Esophagus squamous epithelium (tissue), 5 donors: ENCODE measurements at regions not wholly inside any gene's neighbourhood (a gene's known extent, or its start where the extent isn't known, plus 50 kb on each side); places are given as distances from the start of the nearest gene placed in this dataset.
A peak's percentile ranks its signal among the peaks of the same experiment; 100 is the strongest.

Experiments used
- DNase-seq: peaks from one replicate; lab custom pipeline; 2025; lab: John Stamatoyannopoulos, UW
- H3K27ac ChIP-seq, 4 donors: fragments of 200-600 bp; sonication (generic); one replicate each; pipeline ENCODE4 v1.5.1; 2016 to 2019; ENCODE audit warnings: mild to moderate bottlenecking in 1 of 4
- H3K27me3 ChIP-seq, 4 donors: fragments of 200-600 bp; sonication (generic); 1 replicate in 3 of 4; 2 replicates in 1 of 4; pipeline versions ENCODE4 v1.5.1 to v1.6.0; 2017 to 2021; ENCODE audit warnings: antibody characterized with exemption in 1 of 4
- H3K36me3 ChIP-seq, 3 donors: fragments of 200-600 bp; sonication (generic); one replicate each; pipeline ENCODE4 v1.5.1; 2016 to 2019
- H3K4me1 ChIP-seq, 3 donors: fragments of 200-600 bp; sonication (generic); one replicate each; pipeline ENCODE4 v1.5.1; 2017 to 2019
- H3K4me3 ChIP-seq, 4 donors: fragments of 200-600 bp; sonication (generic); 1 replicate in 3 of 4; 2 replicates in 1 of 4; pipeline ENCODE4 v1.5.1; 2016 to 2019; ENCODE audit warnings: mild to moderate bottlenecking in 2 of 4, moderate library complexity in 1 of 4
- H3K9me3 ChIP-seq, 3 donors: fragments of 200-600 bp; sonication (generic); one replicate each; pipeline ENCODE4 v1.5.1; 2016 to 2019
- POLR2A ChIP-seq, 4 donors: fragments of 450-650 bp; IDR thresholded peaks; one replicate each; pipeline ENCODE4 v1.6.1; 2017; ENCODE audit warnings: antibody characterized with exemption in 4 of 4, mild to moderate bottlenecking in 4 of 4, moderate library complexity in 3 of 4
- WGBS, 2 donors: methylation state at CpG; one replicate each; pipeline ENCODE4 v1.1.5; 2018; 5-methylcytosine and 5-hydroxymethylcytosine counted together
- intact Hi-C: fragments of 100-400 bp; cut with DNase I; formaldehyde crosslinking; loops from one replicate; pipeline ENCODE4 v1.15.0; 2022
- TF ChIP-seq, protein P1 (sequence below), 6 experiments: fragments of 450-650 bp in 4 of 6; fragments of 200-600 bp in 2 of 6; sonication (generic) in 2 of 6; IDR thresholded peaks; one replicate each; pipeline ENCODE4 v1.5.1; 2016 to 2019; ENCODE audit warnings: antibody characterized with exemption in 6 of 6, mild to moderate bottlenecking in 4 of 6, moderate library complexity in 4 of 6
- donor health status: DM: yes; HTN: yes; CAD: no.

DNA sequence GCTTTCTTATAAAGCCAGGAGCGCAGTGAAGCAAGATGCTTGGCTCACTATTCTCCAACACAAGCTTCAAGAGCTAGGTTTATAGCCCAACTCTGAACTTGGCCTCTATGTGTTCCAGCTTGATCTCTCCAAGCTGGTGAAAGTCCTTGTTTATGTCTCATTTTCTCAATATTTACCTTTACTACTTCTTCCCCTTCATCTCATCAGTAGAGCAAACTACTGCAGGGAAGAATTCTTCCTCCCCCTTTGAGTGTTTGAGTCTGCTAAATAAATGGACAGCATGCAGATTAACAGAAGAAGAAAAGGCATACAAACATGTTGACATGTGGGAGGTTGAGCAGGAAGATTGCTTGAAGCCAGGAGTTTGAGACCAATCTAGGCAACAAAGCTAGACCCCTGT lies 460.7 kb downstream of the ZNF608 start:
- Histone ChIP-seq H3K36me3 (no peaks in the 10 kb centered on the region), H3K27ac (no peak overlapping the region), H3K27me3 (peaks cover 0 to 4% (median 0%) of the 10 kb centered on the region in 4 donors), H3K4me3 (no peak overlapping the region), H3K4me1 (peaks cover 15 to 40% (median 20%) of the 10 kb centered on the region in 3 donors), H3K9me3 (no peaks in the 10 kb centered on the region)
- WGBS, 2 donors, result 67 to 81% methylated on average over 1 of the region's 1 CpG
- DNase-seq, result no peak
- intact Hi-C loops, result no loop called here
- TF ChIP-seq, protein P1, sequence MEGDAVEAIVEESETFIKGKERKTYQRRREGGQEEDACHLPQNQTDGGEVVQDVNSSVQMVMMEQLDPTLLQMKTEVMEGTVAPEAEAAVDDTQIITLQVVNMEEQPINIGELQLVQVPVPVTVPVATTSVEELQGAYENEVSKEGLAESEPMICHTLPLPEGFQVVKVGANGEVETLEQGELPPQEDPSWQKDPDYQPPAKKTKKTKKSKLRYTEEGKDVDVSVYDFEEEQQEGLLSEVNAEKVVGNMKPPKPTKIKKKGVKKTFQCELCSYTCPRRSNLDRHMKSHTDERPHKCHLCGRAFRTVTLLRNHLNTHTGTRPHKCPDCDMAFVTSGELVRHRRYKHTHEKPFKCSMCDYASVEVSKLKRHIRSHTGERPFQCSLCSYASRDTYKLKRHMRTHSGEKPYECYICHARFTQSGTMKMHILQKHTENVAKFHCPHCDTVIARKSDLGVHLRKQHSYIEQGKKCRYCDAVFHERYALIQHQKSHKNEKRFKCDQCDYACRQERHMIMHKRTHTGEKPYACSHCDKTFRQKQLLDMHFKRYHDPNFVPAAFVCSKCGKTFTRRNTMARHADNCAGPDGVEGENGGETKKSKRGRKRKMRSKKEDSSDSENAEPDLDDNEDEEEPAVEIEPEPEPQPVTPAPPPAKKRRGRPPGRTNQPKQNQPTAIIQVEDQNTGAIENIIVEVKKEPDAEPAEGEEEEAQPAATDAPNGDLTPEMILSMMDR (IDR thresholded peaks at IDR 0.05), result no peak
- no peak for TF ChIP-seq POLR2A (IDR thresholded peaks at IDR 0.05)

DNA sequence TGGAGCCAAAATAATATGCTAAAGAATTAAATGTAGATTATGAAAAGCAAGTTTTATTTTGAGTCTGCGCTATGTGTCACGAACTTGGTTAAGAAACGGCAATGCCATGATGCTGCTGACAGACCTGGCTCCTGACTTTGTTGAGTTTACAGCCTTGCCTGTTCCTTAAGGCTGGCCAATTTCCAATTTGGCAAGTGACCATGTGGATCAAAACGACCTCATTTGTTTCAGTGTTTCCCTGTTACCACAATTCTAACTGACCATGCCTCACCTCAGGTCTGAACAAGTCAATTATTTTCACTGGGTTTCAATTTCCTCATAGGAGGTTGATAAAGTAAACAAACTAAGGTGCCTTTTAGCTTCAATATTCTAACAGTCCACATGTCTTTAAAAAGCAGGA lies 461.4 kb downstream of the ZNF608 start:
- H3K36me3 ChIP-seq, result no peaks in the 10 kb centered on the region
- H3K27me3 ChIP-seq, result peaks cover 0 to 4% (median 0%) of the 10 kb centered on the region in 4 donors
- intact Hi-C loops, result no loop called here
- no peak for DNase-seq
- no peaks in the 10 kb centered on the region for H3K9me3 ChIP-seq
- TF ChIP-seq, protein P1 (IDR thresholded peaks at IDR 0.05), result no peak
- TF ChIP-seq POLR2A (IDR thresholded peaks at IDR 0.05), result no peak
- H3K27ac ChIP-seq, result no peak overlapping the region
- H3K4me1 ChIP-seq, result peaks cover 14 to 40% (median 17%) of the 10 kb centered on the region in 3 donors
- WGBS, 2 donors, result 46 to 50% methylated on average over 4 of the region's 4 CpGs
- H3K4me3 ChIP-seq, result no peak overlapping the region

DNA sequence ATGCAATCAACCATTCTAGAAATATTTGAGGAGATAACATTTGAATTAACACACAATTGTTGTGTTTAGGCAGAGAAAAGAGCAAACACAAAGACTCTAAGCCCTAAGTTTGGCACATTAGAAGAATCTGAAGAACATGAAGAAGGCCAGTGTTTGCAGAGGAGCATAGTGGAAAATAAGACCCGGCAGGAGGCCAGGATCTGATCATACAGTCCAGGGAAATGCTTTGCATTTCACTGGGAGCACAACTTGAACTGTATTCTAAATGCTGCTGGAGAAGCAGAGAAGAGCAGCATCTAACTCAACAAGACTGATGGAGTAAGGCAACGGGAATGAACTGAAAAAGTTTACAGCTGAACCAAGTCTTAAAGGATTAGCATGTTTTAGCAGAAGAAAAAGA lies 463.4 kb downstream of the ZNF608 start:
- Histone ChIP-seq H3K27ac (no peak overlapping the region), H3K4me1 (peaks cover 4 to 42% (median 7%) of the 10 kb centered on the region in 3 donors), H3K4me3 (no peak overlapping the region), H3K36me3 (no peaks in the 10 kb centered on the region), H3K27me3 (peaks cover 0 to 4% (median 0%) of the 10 kb centered on the region in 4 donors), H3K9me3 (no peaks in the 10 kb centered on the region)
- intact Hi-C loops, result no loop called here
- no peak for DNase-seq
- TF ChIP-seq, protein P1 (IDR thresholded peaks at IDR 0.05), result no peak
- no peak for TF ChIP-seq POLR2A (IDR thresholded peaks at IDR 0.05)
- 36 to 59% methylated on average over 2 of the region's 2 CpGs for WGBS, 2 donors

DNA sequence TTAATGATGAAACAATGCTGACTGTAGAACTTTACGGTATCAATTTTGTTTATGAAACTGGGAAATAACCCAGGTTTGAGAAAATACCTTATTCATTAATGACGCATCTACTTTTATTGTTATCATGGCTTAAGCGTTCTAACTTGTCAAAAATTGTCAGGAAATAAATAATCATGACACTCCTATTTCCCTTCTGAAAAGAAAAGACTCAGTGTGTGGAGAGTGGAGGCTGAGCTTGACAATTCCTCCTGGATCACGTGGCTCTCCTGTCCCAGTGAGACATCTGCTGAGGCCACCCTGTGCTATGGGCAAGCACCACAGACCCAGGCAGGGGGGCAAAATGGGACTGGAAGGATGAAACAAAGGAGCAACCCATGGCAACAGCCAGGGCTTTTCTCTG lies 466.4 kb downstream of the ZNF608 start:
- H3K27me3 ChIP-seq, result no peaks in the 10 kb centered on the region
- TF ChIP-seq, protein P1 (IDR thresholded peaks at IDR 0.05), result no peak
- TF ChIP-seq POLR2A (IDR thresholded peaks at IDR 0.05), result no peak
- H3K4me1 ChIP-seq, result peaks cover 0 to 39% (median 3%) of the 10 kb centered on the region in 3 donors
- H3K9me3 ChIP-seq, result no peaks in the 10 kb centered on the region
- no peak overlapping the region for H3K4me3 ChIP-seq
- no peaks in the 10 kb centered on the region for H3K36me3 ChIP-seq
- DNase-seq, result no peak
- 43 to 59% methylated on average over 4 of the region's 4 CpGs for WGBS, 2 donors
- intact Hi-C loops, result no loop called here
- peak overlapping the region in 1 of 4 donors; percentile 34 for H3K27ac ChIP-seq

DNA sequence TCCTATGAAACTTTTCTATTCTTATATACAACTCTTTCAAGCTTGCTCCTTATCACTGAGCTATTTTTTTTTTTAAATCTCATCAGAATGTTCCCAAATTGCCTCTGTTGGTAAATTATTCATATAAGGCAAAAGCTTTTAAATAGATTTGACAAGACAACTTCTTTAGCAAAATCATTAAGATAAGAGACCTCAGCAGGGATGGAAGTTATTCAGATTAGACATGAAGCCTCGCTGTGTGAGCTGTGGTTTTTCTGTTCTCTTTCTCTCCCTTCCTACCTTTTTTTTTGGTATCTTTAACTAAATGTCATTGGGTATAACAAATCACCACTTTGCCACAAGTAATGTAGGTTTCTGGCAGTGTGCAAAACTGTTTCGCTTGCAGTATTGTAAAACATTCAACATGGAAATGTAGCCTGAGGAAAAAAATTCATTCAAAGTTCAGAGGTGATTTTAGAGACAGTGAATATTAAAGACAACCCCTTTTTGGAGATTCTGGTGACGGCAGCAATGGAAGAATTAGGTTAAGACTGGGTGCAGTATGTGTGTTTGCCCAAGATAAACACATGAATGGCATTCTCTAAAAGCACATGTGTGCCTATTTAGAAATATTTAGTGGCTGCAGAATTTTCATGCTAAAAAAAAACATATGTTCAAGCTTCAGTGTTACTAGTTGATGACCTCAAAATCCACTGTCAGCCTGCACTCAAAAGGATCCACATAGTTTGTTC lies 467.1 kb downstream of the ZNF608 start:
- TF ChIP-seq POLR2A (IDR thresholded peaks at IDR 0.05), result no peak
- TF ChIP-seq, protein P1 (IDR thresholded peaks at IDR 0.05), result no peak
- no peak overlapping the region for H3K4me3 ChIP-seq
- H3K36me3 ChIP-seq, result no peaks in the 10 kb centered on the region
- H3K27ac ChIP-seq, result peak overlapping the region in 2 of 4 donors; percentile 21 to 34
- peaks cover 0 to 31% (median 0%) of the 10 kb centered on the region in 3 donors for H3K4me1 ChIP-seq
- intact Hi-C loops, result no loop called here
- DNase-seq, result no peak
- WGBS, 2 donors, result 51 to 53% methylated on average over 3 of the region's 3 CpGs
- no peaks in the 10 kb centered on the region for H3K9me3 ChIP-seq
- H3K27me3 ChIP-seq, result no peaks in the 10 kb centered on the region
